PC-3 (cell line): ENCODE measurements at regions not wholly inside any gene's neighbourhood (a gene's known extent, or its start where the extent isn't known, plus 50 kb on each side); places are given as distances from the start of the nearest gene placed in this dataset.

Experiments
- ATAC-seq: fragments of 200-7000 bp; cut with Tn5 transposase; 2 replicates; pipeline ENCODE4 v1.9.1; 2020; ENCODE audit warnings: mild to moderate bottlenecking, moderate library complexity
- BruUV-seq: library from RNA; stranded (reverse); fragments of 400-500 nt; replicated peaks from 2 replicates; lab custom pipeline; 2021; lab: Mats Ljungman, UMichigan
- CTCF ChIA-PET: fragments of 300-600 bp; sonication (Branson Sonifier 250); formaldehyde crosslinking; loops from one replicate; lab custom pipeline; 2022; ENCODE audit warnings: antibody characterized with exemption; lab: Charles Lee
- POLR2A ChIA-PET: fragments of 300-600 bp; sonication (Branson Sonifier 250); formaldehyde crosslinking; loops from one replicate; lab custom pipeline; 2022; ENCODE audit warnings: antibody characterized with exemption; ENCODE audit not compliant: unreplicated experiment; lab: Charles Lee
- DNase-seq: peaks from one replicate; pipeline ENCODE4 v3.0.0-alpha.2; 2015
- H2AFZ ChIP-seq: fragments of 300-600 bp; sonication (generic); 2 replicates; pipeline ENCODE4 v1.6.0; 2016; ENCODE audit warnings: antibody characterized with exemption, low read length
- H3F3A ChIP-seq: fragments of 300-600 bp; sonication (generic); one replicate; pipeline ENCODE4 v1.6.0; 2017; ENCODE audit warnings: antibody characterized with exemption, low read length, control low read depth, mild to moderate bottlenecking; ENCODE audit not compliant: unreplicated experiment
- H3K27ac ChIP-seq: fragments of 300-600 bp; sonication (generic); 2 replicates; pipeline ENCODE4 v1.5.1; 2016; ENCODE audit warnings: mild to moderate bottlenecking, low read length
- H3K27me3 ChIP-seq: fragments of 300-600 bp; sonication (generic); 2 replicates; pipeline ENCODE4 v1.6.1; 2016; ENCODE audit warnings: low read length, mixed read lengths
- H3K36me3 ChIP-seq: fragments of 300-600 bp; sonication (generic); 2 replicates; pipeline ENCODE4 v1.6.1; 2016; ENCODE audit warnings: low read depth, mixed run types, low read length, mixed read lengths
- H3K4me1 ChIP-seq: fragments of 300-600 bp; sonication (generic); 2 replicates; pipeline ENCODE4 v1.5.1; 2016; ENCODE audit warnings: low read length; ENCODE audit not compliant: insufficient read depth
- H3K4me2 ChIP-seq: fragments of 300-600 bp; sonication (generic); 2 replicates; pipeline ENCODE4 v1.6.0; 2016; ENCODE audit warnings: low read length
- H3K4me3 ChIP-seq: fragments of 300-600 bp; sonication (generic); 2 replicates; pipeline ENCODE4 v1.5.1; 2016; ENCODE audit warnings: mild to moderate bottlenecking, low read length, mixed read lengths
- H3K79me2 ChIP-seq: fragments of 300-600 bp; sonication (generic); 2 replicates; pipeline ENCODE4 v1.6.1; 2017; ENCODE audit warnings: low read length, mixed read lengths
- H3K9ac ChIP-seq: fragments of 300-600 bp; sonication (generic); 2 replicates; pipeline ENCODE4 v1.6.0; 2016; ENCODE audit warnings: mild to moderate bottlenecking, low read length
- H3K9me2 ChIP-seq: fragments of 300-600 bp; sonication (generic); replicated peaks from 2 replicates; pipeline ENCODE4 v1.6.1; 2016; ENCODE audit warnings: mixed run types, low read length, mixed read lengths
- H3K9me3 ChIP-seq: fragments of 300-600 bp; sonication (generic); 2 replicates; pipeline ENCODE4 v1.6.1; 2016; ENCODE audit warnings: low read length, mixed read lengths
- H4K20me1 ChIP-seq: fragments of 300-600 bp; sonication (generic); 2 replicates; pipeline ENCODE4 v1.6.1; 2016; ENCODE audit warnings: low read length, mixed read lengths
- CTCF ChIP-seq: fragments of 300-600 bp; sonication (generic); conservative IDR thresholded peaks from 2 replicates; pipeline ENCODE4 v1.5.1; 2017; ENCODE audit warnings: antibody characterized with exemption, low read depth, mild to moderate bottlenecking, low read length
- EZH2 ChIP-seq: fragments of 300-600 bp; sonication (generic); IDR thresholded peaks from one replicate; pipeline ENCODE4 v1.6.1; 2017; ENCODE audit warnings: antibody characterized with exemption, mild to moderate bottlenecking, low read length; ENCODE audit not compliant: unreplicated experiment
- EZH2phosphoT487 ChIP-seq: fragments of 300-600 bp; sonication (generic); IDR thresholded peaks from 2 replicates; pipeline ENCODE4 v1.6.1; 2018; ENCODE audit warnings: mild to moderate bottlenecking, antibody characterized with exemption, low read length, borderline replicate concordance
- intact Hi-C: fragments of 100-400 bp; cut with micrococcal nuclease; formaldehyde crosslinking; loops from 2 replicates; pipeline ENCODE4 v1.9.0; 2023

GRCh38 chr10:28425422-28425821 is 107.5 kb upstream of the WAC start:
- ChIA-PET POLR2A (no interaction called here), CTCF (no interaction called here)
- no TSS peak for BruUV-seq
- TF ChIP-seq EZH2phosphoT487 (no peak), CTCF (no peak), EZH2 (no peak)
- Histone ChIP-seq H3K9ac (no peak overlapping the region), H3K79me2 (no peaks in the 10 kb centered on the region), H4K20me1 (no peaks in the 10 kb centered on the region), H3K9me3 (no peaks in the 10 kb centered on the region), H3K9me2 (no peaks in the 10 kb centered on the region), H3K36me3 (no peaks in the 10 kb centered on the region), H3K4me2 (no peak overlapping the region), H3F3A (no peaks in the 10 kb centered on the region), H3K4me3 (no peak overlapping the region), H2AFZ (no peak overlapping the region), H3K27me3 (no peaks in the 10 kb centered on the region), H3K4me1 (no peaks in the 10 kb centered on the region), H3K27ac (no peak overlapping the region)
- ATAC-seq = no peak
- intact Hi-C loops = no loop called here
- no peak for DNase-seq

GRCh38 chr10:28426392-28427159 is 106.3 kb upstream of the WAC start:
- ChIA-PET CTCF (no interaction called here), POLR2A (no interaction called here)
- ATAC-seq = no peak
- H3K27me3 ChIP-seq = no peaks in the 10 kb centered on the region
- no peak for DNase-seq
- no peaks in the 10 kb centered on the region for H3K79me2 ChIP-seq
- intact Hi-C loops = no loop called here
- no peaks in the 10 kb centered on the region for H3K4me1 ChIP-seq
- H3K9me3 ChIP-seq = no peaks in the 10 kb centered on the region
- H3K4me3 ChIP-seq = no peak overlapping the region
- no peak overlapping the region for H3K9ac ChIP-seq
- no peaks in the 10 kb centered on the region for H4K20me1 ChIP-seq
- H3K9me2 ChIP-seq = no peaks in the 10 kb centered on the region
- H3F3A ChIP-seq = no peaks in the 10 kb centered on the region
- H3K4me2 ChIP-seq = no peak overlapping the region
- no peak overlapping the region for H3K27ac ChIP-seq
- H3K36me3 ChIP-seq = no peaks in the 10 kb centered on the region
- no peak for TF ChIP-seq EZH2
- no peak for TF ChIP-seq EZH2phosphoT487
- no peak for TF ChIP-seq CTCF
- BruUV-seq = no TSS peak
- no peak overlapping the region for H2AFZ ChIP-seq

- H3K27me3 ChIP-seq = no peaks in the 10 kb centered on the region
- H3K9me3 ChIP-seq = no peaks in the 10 kb centered on the region
- ChIA-PET POLR2A (no interaction called here), CTCF (no interaction called here)
- H3K4me1 ChIP-seq = no peaks in the 10 kb centered on the region
- no peaks in the 10 kb centered on the region for H3K79me2 ChIP-seq
- H3K36me3 ChIP-seq = no peaks in the 10 kb centered on the region
- no peak for ATAC-seq
- no peaks in the 10 kb centered on the region for H3K9me2 ChIP-seq
- no peak overlapping the region for H3K4me2 ChIP-seq
- H2AFZ ChIP-seq = no peak overlapping the region
- no peaks in the 10 kb centered on the region for H3F3A ChIP-seq
- no peak overlapping the region for H3K4me3 ChIP-seq
- intact Hi-C loops = no loop called here
- no peak for TF ChIP-seq CTCF
- TF ChIP-seq EZH2 = no peak
- no peak for TF ChIP-seq EZH2phosphoT487
- no peak overlapping the region for H3K9ac ChIP-seq
- no peak overlapping the region for H3K27ac ChIP-seq
- BruUV-seq = no TSS peak
- DNase-seq = no peak
- H4K20me1 ChIP-seq = no peaks in the 10 kb centered on the region
Observed at GRCh38 chr10:28427376-28427775, 105.5 kb upstream of the WAC start.
